Osteoblast (primary cell): ENCODE measurements at regions not wholly inside any gene's neighbourhood (a gene's known extent, or its start where the extent isn't known, plus 50 kb on each side); places are given as distances from the start of the nearest gene placed in this dataset.

ENCODE experiments used
- DNase-seq: peaks from one replicate; pipeline ENCODE4 v3.0.0; 2011; ENCODE audit warnings: low spot score, mixed read lengths; ENCODE audit not compliant: insufficient read length; ENCODE audit errors: missing footprints
- H2AFZ ChIP-seq: 2 replicates; pipeline ENCODE4 v1.6.0; 2011; ENCODE audit warnings: mild to moderate bottlenecking, low read length
- H3K27ac ChIP-seq: 2 replicates; pipeline ENCODE4 v1.5.1; 2011; ENCODE audit warnings: mild to moderate bottlenecking, low read depth, low read length, moderate library complexity
- H3K27me3 ChIP-seq: 2 replicates; pipeline ENCODE4 v1.6.0; 2012; ENCODE audit warnings: mild to moderate bottlenecking, control low read depth, inconsistent platforms, low read length, moderate library complexity; ENCODE audit not compliant: insufficient read depth
- H3K36me3 ChIP-seq: 2 replicates; pipeline ENCODE4 v1.5.1; 2011; ENCODE audit warnings: mild to moderate bottlenecking, low read length, control low read depth, moderate library complexity; ENCODE audit not compliant: insufficient read depth
- H3K4me1 ChIP-seq: 2 replicates; pipeline ENCODE4 v1.5.1; 2011; ENCODE audit warnings: mild to moderate bottlenecking, low read length, control low read depth, moderate library complexity; ENCODE audit not compliant: insufficient read depth
- H3K4me2 ChIP-seq: 2 replicates; pipeline ENCODE4 v1.6.0; 2011; ENCODE audit warnings: mild to moderate bottlenecking, low read length; ENCODE audit not compliant: insufficient read depth
- H3K4me3 ChIP-seq: fragments of 200-600 bp; sonication (generic); 3 replicates; pipeline ENCODE4 v1.5.1; 2012; ENCODE audit warnings: mild to moderate bottlenecking, low read length, inconsistent platforms; ENCODE audit not compliant: insufficient read depth
- H3K79me2 ChIP-seq: 2 replicates; pipeline ENCODE4 v1.6.0; 2012; ENCODE audit warnings: mild to moderate bottlenecking, low read length, control low read depth, inconsistent platforms; ENCODE audit not compliant: insufficient read depth
- H3K9me3 ChIP-seq: 2 replicates; pipeline ENCODE4 v1.5.1; 2011; ENCODE audit warnings: low read depth, low read length, control low read depth
- H4K20me1 ChIP-seq: 2 replicates; pipeline ENCODE4 v1.6.0; 2012; ENCODE audit warnings: mild to moderate bottlenecking, low read length, control low read depth; ENCODE audit not compliant: insufficient read depth
- CTCF ChIP-seq: IDR thresholded peaks from 2 replicates; pipeline ENCODE4 v1.5.1; 2011; ENCODE audit warnings: mild to moderate bottlenecking, low read depth, low read length, moderate library complexity; ENCODE audit errors: extremely low read depth

GRCh38 chr13:47374741-47375140 is 477.9 kb upstream of the HTR2A start:
- Histone ChIP-seq H3K79me2 (no peaks in the 10 kb centered on the region), H3K27ac (no peak overlapping the region), H3K4me3 (no peak overlapping the region)

DNA sequence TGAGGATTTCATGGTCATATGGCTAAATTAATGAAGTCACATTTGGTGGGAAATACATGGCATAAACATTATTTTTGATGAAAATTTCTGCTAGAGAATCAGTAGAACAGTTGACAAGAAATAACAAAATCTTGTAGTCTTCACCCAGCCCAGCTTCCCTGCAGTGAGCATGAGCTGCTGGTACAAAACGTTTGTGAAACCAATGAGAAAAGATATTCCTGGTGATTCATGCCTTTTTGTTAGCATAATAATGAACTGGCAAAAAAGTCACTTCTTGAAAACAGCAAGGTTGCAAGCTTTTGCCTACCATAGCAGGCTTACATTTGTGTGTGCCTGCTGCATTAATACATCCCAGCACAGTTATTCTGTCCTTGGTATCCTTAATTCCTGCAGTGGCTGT is 475.9 kb upstream of the HTR2A start:
- Histone ChIP-seq H3K36me3 (no peaks in the 10 kb centered on the region), H3K27me3 (no peaks in the 10 kb centered on the region), H3K27ac (no peak overlapping the region), H4K20me1 (no peaks in the 10 kb centered on the region), H3K79me2 (no peaks in the 10 kb centered on the region), H3K4me2 (no peak overlapping the region), H3K4me1 (no peaks in the 10 kb centered on the region), H3K4me3 (no peak overlapping the region), H2AFZ (no peak overlapping the region), H3K9me3 (no peaks in the 10 kb centered on the region)
- no peak for TF ChIP-seq CTCF
- DNase-seq: no peak

More at GRCh38 chr13:47374741-47375140, 477.9 kb upstream of the HTR2A start:
- no peak for TF ChIP-seq CTCF
- no peaks in the 10 kb centered on the region for H3K36me3 ChIP-seq
- no peaks in the 10 kb centered on the region for H3K27me3 ChIP-seq
- no peaks in the 10 kb centered on the region for H4K20me1 ChIP-seq
- no peaks in the 10 kb centered on the region for H3K4me1 ChIP-seq
- no peak for DNase-seq
- H3K9me3 ChIP-seq: no peaks in the 10 kb centered on the region
- no peak overlapping the region for H2AFZ ChIP-seq
- no peak overlapping the region for H3K4me2 ChIP-seq

DNA sequence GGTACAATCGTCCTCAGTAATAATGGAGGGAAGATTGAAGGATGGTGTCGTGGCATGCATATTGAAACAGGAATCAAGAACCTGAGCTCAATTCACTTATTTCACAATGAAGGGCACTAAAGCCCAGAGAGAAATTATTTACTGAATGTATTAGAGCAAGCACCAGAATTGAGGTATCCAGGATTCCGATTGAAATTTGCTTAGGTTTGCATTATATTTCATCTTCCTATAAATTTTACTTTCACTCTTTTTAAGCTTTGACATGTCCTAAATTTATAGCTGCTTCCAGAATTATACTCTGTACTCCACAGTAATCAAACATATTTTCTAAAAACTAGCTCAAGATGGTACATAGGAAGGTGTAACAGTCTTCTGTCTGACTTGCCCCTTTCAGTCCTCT is 454.9 kb upstream of the HTR2A start:
- no peaks in the 10 kb centered on the region for H3K4me1 ChIP-seq
- no peak for TF ChIP-seq CTCF

GRCh38 chr13:47350334-47351124 is 453.7 kb upstream of the HTR2A start:
- H3K27ac ChIP-seq: no peak overlapping the region
- no peaks in the 10 kb centered on the region for H3K36me3 ChIP-seq
- H3K4me1 ChIP-seq: no peaks in the 10 kb centered on the region
- no peaks in the 10 kb centered on the region for H4K20me1 ChIP-seq
- no peak overlapping the region for H3K4me2 ChIP-seq
- H3K27me3 ChIP-seq: no peaks in the 10 kb centered on the region
- no peaks in the 10 kb centered on the region for H3K9me3 ChIP-seq
- H3K4me3 ChIP-seq: no peak overlapping the region
- no peak for DNase-seq
- no peak for TF ChIP-seq CTCF
- no peak overlapping the region for H2AFZ ChIP-seq
- no peaks in the 10 kb centered on the region for H3K79me2 ChIP-seq

More for the DNA sequence above, 454.9 kb upstream of the HTR2A start:
- H4K20me1 ChIP-seq: no peaks in the 10 kb centered on the region
- no peak overlapping the region for H2AFZ ChIP-seq
- H3K4me3 ChIP-seq: no peak overlapping the region
- H3K79me2 ChIP-seq: no peaks in the 10 kb centered on the region
- no peaks in the 10 kb centered on the region for H3K27me3 ChIP-seq
- H3K9me3 ChIP-seq: no peaks in the 10 kb centered on the region
- H3K4me2 ChIP-seq: no peak overlapping the region
- no peaks in the 10 kb centered on the region for H3K36me3 ChIP-seq
- DNase-seq: no peak
- no peak overlapping the region for H3K27ac ChIP-seq
